GM12878 (cell line): ENCODE measurements at regions not wholly inside any gene's neighbourhood (a gene's known extent, or its start where the extent isn't known, plus 50 kb on each side); places are given as distances from the start of the nearest gene placed in this dataset.

Source experiments
- ATAC-seq: fragments of 200-7000 bp; cut with Tn5 transposase; 3 replicates; pipeline ENCODE4 v1.9.1; 2020; ENCODE audit warnings: mild to moderate bottlenecking, moderate library complexity
- BruUV-seq: library from RNA; stranded (reverse); fragments of 400-500 nt; replicated peaks from 2 replicates; lab custom pipeline; 2021; lab: Mats Ljungman, UMichigan
- CTCF ChIA-PET: fragments of 300-600 bp; sonication (Branson Sonifier 250); formaldehyde crosslinking; extraction: SDS; loops from one replicate; lab custom pipeline; 2021; ENCODE audit warnings: inconsistent platforms; lab: Yijun Ruan, JAX
- POLR2A ChIA-PET: fragments of 350-600 bp; formaldehyde crosslinking; extraction: SDS; loops from one replicate; lab custom pipeline; 2021; ENCODE audit warnings: inconsistent platforms; lab: Charles Lee
- RAD21 ChIA-PET: fragments of 300-600 bp; sonication (Branson Sonifier 250); formaldehyde crosslinking; loops from one replicate; lab custom pipeline; 2023; ENCODE audit warnings: antibody characterized with exemption; ENCODE audit not compliant: unreplicated experiment; lab: Charles Lee
- SMC1A ChIA-PET: fragments of 300-600 bp; sonication (Branson Sonifier 250); formaldehyde crosslinking; loops from one replicate; lab custom pipeline; 2023; ENCODE audit not compliant: unreplicated experiment, uncharacterized antibody; lab: Charles Lee
- DNase-seq: peaks from one replicate; pipeline ENCODE4 v3.0.0-alpha.2; 2011; ENCODE audit warnings: low read depth, low spot score
- FAIRE-seq: peaks from 3 replicates; lab custom pipeline; 2011; peaks lifted over from hg19 to GRCh38; lab: Jason Lieb, UNC
- H2AFZ ChIP-seq: 2 replicates; pipeline ENCODE4 v1.6.0; 2011; ENCODE audit warnings: low read depth, low read length, control low read depth; ENCODE audit not compliant: control insufficient read depth
- H3K27ac ChIP-seq: 2 replicates; pipeline ENCODE4 v1.5.1; 2011; ENCODE audit warnings: control low read depth; ENCODE audit not compliant: control insufficient read depth, insufficient read depth
- H3K27me3 ChIP-seq, 2 experiments: replicated peaks in 1 of 2; 2 replicates each; pipeline versions ENCODE4 v1.6.0 to v1.6.1; 2011; ENCODE audit warnings: low read length in 1 of 2; ENCODE audit not compliant: control insufficient read depth in 2 of 2, insufficient read depth in 2 of 2
- H3K36me3 ChIP-seq, 2 experiments: 2 replicates each; pipeline ENCODE4 v1.5.1; 2011; ENCODE audit warnings: low read length in 1 of 2; ENCODE audit not compliant: control insufficient read depth in 2 of 2, insufficient read depth in 2 of 2
- H3K4me1 ChIP-seq: 2 replicates; pipeline ENCODE4 v1.6.1; 2011; ENCODE audit warnings: mild to moderate bottlenecking, low read length, moderate library complexity, mixed read lengths; ENCODE audit not compliant: control insufficient read depth, insufficient read depth
- H3K4me2 ChIP-seq: 2 replicates; pipeline ENCODE4 v1.6.0; 2011; ENCODE audit warnings: control low read depth; ENCODE audit not compliant: control insufficient read depth, insufficient read depth
- H3K4me3 ChIP-seq: fragments of 200-600 bp; sonication (generic); 2 replicates; pipeline ENCODE4 v1.5.1; 2016
- H3K79me2 ChIP-seq: 2 replicates; pipeline ENCODE4 v1.6.0; 2011; ENCODE audit warnings: low read length; ENCODE audit not compliant: control insufficient read depth, insufficient read depth
- H3K9ac ChIP-seq: 2 replicates; pipeline ENCODE4 v1.8.0; 2011; ENCODE audit warnings: low read length, control low read depth, mixed read lengths; ENCODE audit not compliant: control insufficient read depth, insufficient read depth
- H3K9me3 ChIP-seq: replicated peaks from 3 replicates; pipeline ENCODE4 v1.5.1; 2011; ENCODE audit warnings: mild to moderate bottlenecking, low read length; ENCODE audit not compliant: control insufficient read depth, insufficient read depth
- H4K20me1 ChIP-seq: 2 replicates; pipeline ENCODE4 v1.6.0; 2011; ENCODE audit not compliant: control insufficient read depth, insufficient read depth
- CBX5 ChIP-seq: sonication (generic); IDR thresholded peaks from 2 replicates; pipeline ENCODE4 v1.6.1; 2016; ENCODE audit warnings: low read depth, moderate library complexity, mild to moderate bottlenecking, inconsistent platforms
- CEBPB ChIP-seq, 2 experiments: fragments of 150-350 bp in 1 of 2; IDR thresholded peaks; 2 replicates each; pipeline ENCODE4 v1.6.1; 2012 to 2014; ENCODE audit warnings: low read depth in 2 of 2, low read length in 2 of 2, borderline replicate concordance in 1 of 2, inconsistent platforms in 1 of 2
- CUX1 ChIP-seq: IDR thresholded peaks from 2 replicates; pipeline ENCODE4 v1.6.1; 2012; ENCODE audit warnings: improper control_type of control experiment, low read depth, low read length; ENCODE audit not compliant: insufficient replicate concordance
- EZH2 ChIP-seq: IDR thresholded peaks from 2 replicates; pipeline ENCODE4 v1.6.1; 2012; ENCODE audit warnings: low read depth, mild to moderate bottlenecking, control low read depth, inconsistent platforms, low read length, borderline replicate concordance; ENCODE audit not compliant: control insufficient read depth
- KAT2A ChIP-seq: conservative IDR thresholded peaks from 2 replicates; pipeline ENCODE4 v1.6.1; 2011; ENCODE audit warnings: low read depth, low read length; ENCODE audit not compliant: control insufficient read depth
- NFXL1 ChIP-seq: fragments of 450-650 bp; IDR thresholded peaks from 2 replicates; pipeline ENCODE4 v1.6.1; 2017; ENCODE audit warnings: antibody characterized with exemption, mild to moderate bottlenecking, borderline replicate concordance
- SMAD1 ChIP-seq: fragments of 450-650 bp; IDR thresholded peaks from 2 replicates; pipeline ENCODE4 v1.6.1; 2018; ENCODE audit warnings: mild to moderate bottlenecking, low read depth; ENCODE audit not compliant: partially characterized antibody
- SUZ12 ChIP-seq: fragments of 200-600 bp; sonication (generic); IDR thresholded peaks from one replicate; pipeline ENCODE4 v1.6.1; 2018; ENCODE audit warnings: antibody characterized with exemption, mild to moderate bottlenecking; ENCODE audit not compliant: unreplicated experiment
- ZNF274 ChIP-seq: IDR thresholded peaks from one replicate; pipeline ENCODE4 v1.8.0; 2011; ENCODE audit not compliant: insufficient read length, insufficient read depth
- WGBS: methylation state at CpG from one replicate; pipeline ENCODE4 v1.1.6; 2016; ENCODE audit warnings: low lambda C conversion rate; ENCODE audit not compliant: insufficient replicate concordance, insufficient coverage; ENCODE audit errors: missing lambda C conversion rate; 5-methylcytosine and 5-hydroxymethylcytosine counted together
- in situ Hi-C: fragments of 300-500 bp; cut with MboI; formaldehyde crosslinking; loops from 9 replicates; pipeline ENCODE4 v1.14.3; 2018; ENCODE audit warnings: mixed read lengths
- intact Hi-C: fragments of 100-400 bp; cut with micrococcal nuclease; formaldehyde crosslinking; loops from one replicate; pipeline ENCODE4 v1.14.2; 2022; ENCODE audit not compliant: unreplicated experiment
- TF ChIP-seq, protein P1 (sequence below): fragments of 450-650 bp; IDR thresholded peaks from 2 replicates; pipeline ENCODE4 v1.6.1; 2014; ENCODE audit warnings: mild to moderate bottlenecking

- ChIA-PET RAD21 (no interaction called here), CTCF (no interaction called here), SMC1A (interaction anchor here (1.5 kb wide), 1 partner anchor 12 kb away, joined by 3 read pairs; no protein-coding TSS in a partner anchor), POLR2A (no interaction called here)
- Histone ChIP-seq H3K27ac (no peak overlapping the region), H3K9ac (no peak overlapping the region), H3K4me3 (no peak overlapping the region), H3K9me3 (no peaks in the 10 kb centered on the region), H2AFZ (no peak overlapping the region), H3K4me1 (no peaks in the 10 kb centered on the region), H3K79me2 (no peaks in the 10 kb centered on the region), H3K36me3 (no peaks in the 10 kb centered on the region), H3K4me2 (no peak overlapping the region), H4K20me1 (no peaks in the 10 kb centered on the region), H3K27me3 (no peaks in the 10 kb centered on the region; a peak in 2 of 4 replicates)
- TF ChIP-seq EZH2 (no peak), ZNF274 (no peak), CBX5 (no peak), CEBPB (IDR thresholded peaks at IDR 0.05; ENCODE audit: borderline replicate concordance in 1 of 2, low read depth in 2 of 2, low read length in 2 of 2) (no peak), NFXL1 (no peak)
- FAIRE-seq (no peak), ATAC-seq (no peak), DNase-seq (no peak)
- intact Hi-C loops (no loop called here), in situ Hi-C loops (no loop called here)
- WGBS = 64% methylated on average over 12 of the region's 12 CpGs
- no TSS peak for BruUV-seq
Measured at GRCh38 chr18:75157381-75157780, 51.6 kb downstream of the PTGR3 start.

DNA sequence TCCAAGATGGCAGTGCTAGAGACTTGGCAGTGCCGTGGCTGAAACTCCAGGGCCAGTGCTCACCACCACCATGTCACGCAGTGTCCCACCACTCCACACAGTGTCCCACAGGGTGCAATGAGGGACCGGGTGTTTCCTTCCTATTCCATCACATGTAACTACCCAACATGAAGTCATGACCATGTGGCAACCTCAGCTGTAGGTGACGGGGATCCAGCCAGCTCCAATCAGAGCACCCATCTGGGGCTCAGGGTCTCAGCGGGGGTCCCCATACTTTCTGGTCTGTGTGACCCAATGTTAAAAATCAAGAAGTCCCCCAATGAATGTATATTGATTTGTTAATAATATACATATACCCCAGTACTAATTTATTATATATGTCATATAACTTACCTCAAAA, 52.1 kb downstream of the PTGR3 start:
- no peak for FAIRE-seq
- TF ChIP-seq CUX1 = no peak
- TF ChIP-seq CEBPB (IDR thresholded peaks at IDR 0.05; ENCODE audit: borderline replicate concordance in 1 of 2, low read depth in 2 of 2, low read length in 2 of 2) = no peak
- TF ChIP-seq, protein P1, sequence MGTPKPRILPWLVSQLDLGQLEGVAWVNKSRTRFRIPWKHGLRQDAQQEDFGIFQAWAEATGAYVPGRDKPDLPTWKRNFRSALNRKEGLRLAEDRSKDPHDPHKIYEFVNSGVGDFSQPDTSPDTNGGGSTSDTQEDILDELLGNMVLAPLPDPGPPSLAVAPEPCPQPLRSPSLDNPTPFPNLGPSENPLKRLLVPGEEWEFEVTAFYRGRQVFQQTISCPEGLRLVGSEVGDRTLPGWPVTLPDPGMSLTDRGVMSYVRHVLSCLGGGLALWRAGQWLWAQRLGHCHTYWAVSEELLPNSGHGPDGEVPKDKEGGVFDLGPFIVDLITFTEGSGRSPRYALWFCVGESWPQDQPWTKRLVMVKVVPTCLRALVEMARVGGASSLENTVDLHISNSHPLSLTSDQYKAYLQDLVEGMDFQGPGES = no peak
- TF ChIP-seq SMAD1 = no peak
- no peak for TF ChIP-seq KAT2A
- no peak for TF ChIP-seq SUZ12

More for the DNA sequence above, 52.1 kb downstream of the PTGR3 start:
- no peak overlapping the region for H2AFZ ChIP-seq
- WGBS = 74% methylated on average over 5 of the region's 5 CpGs
- no peak overlapping the region for H3K4me3 ChIP-seq
- H3K9me3 ChIP-seq = no peaks in the 10 kb centered on the region
- in situ Hi-C loops (no loop called here), intact Hi-C loops (no loop called here)
- no peak overlapping the region for H3K9ac ChIP-seq
- H3K36me3 ChIP-seq = no peaks in the 10 kb centered on the region
- no peaks in the 10 kb centered on the region for H4K20me1 ChIP-seq
- H3K27ac ChIP-seq = no peak overlapping the region
- H3K79me2 ChIP-seq = no peaks in the 10 kb centered on the region
- SMC1A ChIA-PET = interaction anchor here (1.5 kb wide), 1 partner anchor 12 kb away, joined by 3 read pairs; no protein-coding TSS in a partner anchor
- no TSS peak for BruUV-seq
- RAD21 ChIA-PET = no interaction called here
- POLR2A ChIA-PET = no interaction called here
- no peak for ATAC-seq
- CTCF ChIA-PET = no interaction called here
- H3K4me2 ChIP-seq = no peak overlapping the region
- no peak for DNase-seq
- H3K4me1 ChIP-seq = no peaks in the 10 kb centered on the region
- no peaks in the 10 kb centered on the region; a peak in 2 of 4 replicates for H3K27me3 ChIP-seq
